Kidney (tissue), 13 donors: ENCODE measurements at regions not wholly inside any gene's neighbourhood (a gene's known extent, or its start where the extent isn't known, plus 50 kb on each side); places are given as distances from the start of the nearest gene placed in this dataset.

Experiments
- DNase-seq, 5 donors: peaks; one replicate each; pipeline ENCODE4 v3.0.0-alpha.2; 2013 to 2020
- FAIRE-seq: peaks from 2 replicates; lab custom pipeline; 2012; peaks lifted over from hg19 to GRCh38; lab: Jason Lieb, UNC
- H3K27ac ChIP-seq, 2 donors: one replicate each; pipeline ENCODE4 v1.7.0; 2013; ENCODE audit warnings: low read depth in 2 of 2, low read length in 2 of 2, inconsistent platforms in 1 of 2
- H3K27me3 ChIP-seq: one replicate; pipeline ENCODE4 v1.7.1; 2013; ENCODE audit warnings: low read length, inconsistent platforms; ENCODE audit not compliant: control insufficient read depth, insufficient read depth
- H3K36me3 ChIP-seq, 3 donors: one replicate each; pipeline versions ENCODE4 v1.7.0 to v1.7.1; 2013; ENCODE audit warnings: low read length in 3 of 3, control low read depth in 1 of 3, inconsistent platforms in 1 of 3; ENCODE audit not compliant: insufficient read depth in 3 of 3, control insufficient read depth in 2 of 3
- H3K4me1 ChIP-seq, 3 donors: one replicate each; pipeline versions ENCODE4 v1.7.0 to v1.7.1; 2013; ENCODE audit warnings: low read length in 3 of 3, inconsistent platforms in 1 of 3, low read depth in 1 of 3; ENCODE audit not compliant: control insufficient read depth in 2 of 3, insufficient read depth in 2 of 3
- H3K4me3 ChIP-seq, 3 donors: one replicate each; pipeline versions ENCODE4 v1.7.0 to v1.8.1; 2013; ENCODE audit warnings: low read length in 3 of 3, control low read depth in 1 of 3, inconsistent platforms in 1 of 3
- H3K9ac ChIP-seq, 3 donors: one replicate each; pipeline versions ENCODE4 v1.7.0 to v1.7.1; 2013; ENCODE audit warnings: low read length in 3 of 3, control low read depth in 1 of 3, inconsistent platforms in 1 of 3
- H3K9me3 ChIP-seq, 3 donors: one replicate each; pipeline versions ENCODE4 v1.7.0 to v1.7.1; 2013; ENCODE audit warnings: low read length in 3 of 3, control low read depth in 1 of 3, inconsistent platforms in 1 of 3; ENCODE audit not compliant: control insufficient read depth in 2 of 3, insufficient read depth in 1 of 3
- intact Hi-C: fragments of 100-400 bp; cut with DNase I; formaldehyde crosslinking; loops from one replicate; pipeline ENCODE4 v1.11.1; 2022
- TF ChIP-seq, protein P1 (sequence below): IDR thresholded peaks from 3 replicates; pipeline ENCODE4 v1.5.1; 2012; ENCODE audit warnings: mild to moderate bottlenecking, moderate library complexity, borderline replicate concordance; ENCODE audit not compliant: insufficient read depth; ENCODE audit errors: extremely low read depth
- donor health status: control.
- donor health status: control.
- donor health status: control.
- donor health status: control.
- donor health status: control.
- donor health status: DM: yes; HTN: yes; CAD: no.
- donor health status: Normal renal cell carcinoma (clear cell type).

DNA sequence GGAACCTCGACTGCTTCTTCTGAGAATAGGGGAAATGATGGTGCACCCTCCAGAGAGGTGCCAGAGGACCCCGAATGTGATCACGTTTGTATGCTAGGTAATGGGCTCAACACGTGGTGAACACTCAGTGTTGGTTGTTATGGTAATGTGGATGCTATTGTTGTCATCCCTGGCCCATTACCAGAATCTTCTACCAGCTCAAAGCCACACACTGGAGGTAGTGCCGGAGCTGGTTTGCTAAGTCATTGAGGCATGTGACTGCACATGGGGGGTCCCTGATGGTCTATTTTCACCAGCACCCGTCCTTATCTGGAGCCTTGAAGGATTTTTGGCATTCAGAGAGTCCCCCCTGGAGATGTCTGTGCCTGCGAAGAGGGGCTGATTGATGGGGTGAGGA is 119.1 kb upstream of the CD82 start:
- Histone ChIP-seq H3K9ac (no peak overlapping the region), H3K27ac (no peak overlapping the region), H3K4me3 (no peak overlapping the region), H3K36me3 (no peaks in the 10 kb centered on the region), H3K9me3 (no peaks in the 10 kb centered on the region), H3K4me1 (no peaks in the 10 kb centered on the region), H3K27me3 (no peaks in the 10 kb centered on the region)
- TF ChIP-seq, protein P1, sequence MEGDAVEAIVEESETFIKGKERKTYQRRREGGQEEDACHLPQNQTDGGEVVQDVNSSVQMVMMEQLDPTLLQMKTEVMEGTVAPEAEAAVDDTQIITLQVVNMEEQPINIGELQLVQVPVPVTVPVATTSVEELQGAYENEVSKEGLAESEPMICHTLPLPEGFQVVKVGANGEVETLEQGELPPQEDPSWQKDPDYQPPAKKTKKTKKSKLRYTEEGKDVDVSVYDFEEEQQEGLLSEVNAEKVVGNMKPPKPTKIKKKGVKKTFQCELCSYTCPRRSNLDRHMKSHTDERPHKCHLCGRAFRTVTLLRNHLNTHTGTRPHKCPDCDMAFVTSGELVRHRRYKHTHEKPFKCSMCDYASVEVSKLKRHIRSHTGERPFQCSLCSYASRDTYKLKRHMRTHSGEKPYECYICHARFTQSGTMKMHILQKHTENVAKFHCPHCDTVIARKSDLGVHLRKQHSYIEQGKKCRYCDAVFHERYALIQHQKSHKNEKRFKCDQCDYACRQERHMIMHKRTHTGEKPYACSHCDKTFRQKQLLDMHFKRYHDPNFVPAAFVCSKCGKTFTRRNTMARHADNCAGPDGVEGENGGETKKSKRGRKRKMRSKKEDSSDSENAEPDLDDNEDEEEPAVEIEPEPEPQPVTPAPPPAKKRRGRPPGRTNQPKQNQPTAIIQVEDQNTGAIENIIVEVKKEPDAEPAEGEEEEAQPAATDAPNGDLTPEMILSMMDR, result no peak
- intact Hi-C loops, result no loop called here
- FAIRE-seq, result no peak
- no peak for DNase-seq

DNA sequence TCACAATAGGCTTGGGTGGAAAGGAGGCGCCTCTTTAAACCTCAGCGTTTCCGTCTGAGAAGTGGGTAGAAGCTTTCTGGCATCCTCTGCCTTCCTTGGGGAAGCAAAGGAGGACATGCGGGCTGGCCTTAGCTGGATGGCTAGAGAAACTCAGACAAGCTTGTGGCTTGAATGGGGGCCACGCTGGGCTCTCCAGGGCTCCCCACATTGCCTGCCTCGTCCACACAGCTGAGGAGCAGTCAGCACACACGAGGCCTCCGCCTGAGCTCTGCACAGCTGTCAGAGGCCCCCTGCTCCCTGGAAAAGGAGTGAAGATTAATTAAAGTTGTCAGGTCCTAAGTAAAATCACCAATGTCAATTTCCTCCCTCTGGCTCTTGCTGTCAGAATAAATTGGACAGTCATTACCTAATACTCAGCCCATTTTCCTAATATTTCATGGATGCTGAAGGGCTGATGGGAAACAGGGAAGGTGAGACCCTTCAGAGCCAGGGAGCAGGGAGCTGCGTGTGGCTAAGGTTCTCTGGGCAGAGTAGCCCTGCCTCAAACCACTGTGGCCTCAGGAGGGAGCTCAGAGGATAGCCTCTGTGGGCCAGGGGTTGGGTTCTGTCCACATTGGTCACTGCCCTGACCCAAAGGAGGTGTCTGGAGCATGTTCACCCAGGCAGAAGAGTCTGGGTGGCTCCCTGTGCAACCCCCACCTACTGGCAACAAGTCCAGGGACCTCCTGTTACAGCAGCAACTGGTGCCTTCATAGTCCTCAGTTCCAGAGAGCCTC is 118.3 kb upstream of the CD82 start:
- Histone ChIP-seq H3K36me3 (no peaks in the 10 kb centered on the region), H3K9me3 (no peaks in the 10 kb centered on the region), H3K27ac (no peak overlapping the region), H3K9ac (no peak overlapping the region), H3K4me3 (no peak overlapping the region), H3K27me3 (no peaks in the 10 kb centered on the region), H3K4me1 (no peaks in the 10 kb centered on the region)
- TF ChIP-seq, protein P1, result no peak
- FAIRE-seq, result no peak
- DNase-seq, result no peak
- intact Hi-C loops, result no loop called here

DNA sequence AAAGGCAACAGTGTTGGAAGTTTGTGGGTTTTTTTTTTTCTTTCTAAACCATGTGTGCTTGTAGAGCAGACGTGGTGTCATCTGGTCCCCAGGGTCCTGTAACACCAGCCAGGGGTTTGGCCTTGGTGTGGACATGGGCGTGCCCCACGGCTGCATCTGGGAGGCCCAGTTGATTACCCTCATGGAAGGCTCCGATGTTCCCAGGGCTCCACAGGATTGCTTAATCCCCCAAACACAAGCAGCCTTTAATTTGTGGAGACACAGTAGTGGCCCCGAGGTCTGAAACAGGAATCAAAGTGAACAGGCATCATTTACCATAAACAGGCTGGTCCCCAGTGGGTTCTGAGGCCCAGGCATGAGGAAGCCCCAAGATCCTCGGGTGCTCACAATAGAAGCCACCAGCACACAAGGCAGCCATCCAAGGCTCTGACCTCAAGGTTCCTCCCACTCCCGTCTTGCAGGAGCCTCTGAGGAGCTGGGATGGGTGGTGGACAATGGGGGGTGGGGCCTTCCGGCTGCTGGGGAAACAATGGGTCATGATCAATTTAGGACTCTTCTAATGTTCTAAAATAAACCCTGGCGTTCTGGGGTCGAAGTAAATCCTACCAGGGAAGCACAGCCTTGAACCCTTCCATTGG is 115.0 kb upstream of the CD82 start:
- H3K4me3 ChIP-seq, result no peak overlapping the region
- no peak overlapping the region for H3K27ac ChIP-seq
- H3K9me3 ChIP-seq, result no peaks in the 10 kb centered on the region
- FAIRE-seq (no peak), DNase-seq (no peak)
- H3K4me1 ChIP-seq, result no peaks in the 10 kb centered on the region
- H3K36me3 ChIP-seq, result no peaks in the 10 kb centered on the region
- TF ChIP-seq, protein P1, result no peak
- H3K27me3 ChIP-seq, result no peaks in the 10 kb centered on the region
- intact Hi-C loops, result no loop called here
- H3K9ac ChIP-seq, result no peak overlapping the region
